NCI-H2081 treated with DMSO at 0.1 percent for 48 hours (cell line): ENCODE measurements at regions not wholly inside any gene's neighbourhood (a gene's known extent, or its start where the extent isn't known, plus 50 kb on each side); places are given as distances from the start of the nearest gene placed in this dataset.

Experiments used
- DNase-seq: peaks from one replicate; lab custom pipeline; 2025; lab: John Stamatoyannopoulos, UW

DNA sequence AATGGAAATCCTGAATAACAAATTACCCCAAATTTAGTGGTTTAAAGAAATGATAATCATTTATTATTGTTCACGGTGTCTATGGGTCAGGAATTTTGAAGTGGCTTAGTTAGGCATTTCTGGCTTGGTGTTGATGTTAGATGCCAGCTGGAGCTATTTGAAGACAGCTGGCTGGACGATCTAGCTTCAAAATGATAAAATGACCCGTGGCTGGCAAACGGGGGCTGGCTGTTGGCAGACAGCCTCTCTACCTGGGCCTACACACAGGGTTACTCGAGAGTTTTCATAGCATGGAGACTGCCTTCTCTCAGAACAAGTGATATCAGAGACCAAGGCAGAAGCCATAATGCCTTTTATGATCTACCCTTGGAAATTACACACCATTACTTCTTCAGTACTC, 285.2 kb downstream of the METTL15 start:
- DNase-seq = no peak

DNA sequence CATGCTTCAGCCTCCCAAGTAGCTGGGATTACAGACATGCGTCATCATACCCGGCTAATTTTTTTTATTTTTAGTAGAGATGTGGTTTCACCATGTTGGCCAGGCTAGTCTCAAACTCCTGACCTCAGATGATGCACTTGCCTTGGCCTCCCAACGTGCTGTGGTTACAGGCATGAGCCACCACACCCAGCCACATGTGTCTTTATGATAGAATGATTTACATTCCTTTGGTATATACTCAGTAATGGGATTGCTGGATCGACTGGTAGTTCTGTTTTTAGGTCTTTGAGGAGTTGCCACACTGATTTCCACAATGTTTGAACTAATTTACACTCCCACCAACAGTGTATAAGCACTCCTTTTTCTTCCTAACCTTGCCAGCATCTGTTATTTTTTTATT, 276.2 kb downstream of the METTL15 start:
- DNase-seq = no peak

DNA sequence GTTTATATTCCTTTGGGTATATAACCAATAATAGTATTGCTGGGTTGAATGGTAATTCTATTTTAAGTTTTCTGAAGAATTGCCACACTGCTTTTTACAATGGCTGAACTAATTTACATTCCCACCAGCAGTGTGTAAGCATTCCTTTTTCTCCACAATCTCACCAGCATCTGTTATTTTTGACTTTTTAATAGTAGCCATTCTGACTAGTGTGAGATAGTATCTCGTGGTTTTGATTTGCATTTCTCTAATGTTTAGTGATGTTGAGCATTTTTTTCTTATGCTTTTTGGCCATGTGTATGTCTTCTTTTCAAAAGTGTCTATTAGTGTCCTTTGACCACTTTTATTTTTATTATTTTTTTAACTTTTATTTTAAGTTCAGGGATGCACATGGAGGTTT, 275.3 kb downstream of the METTL15 start:
- no peak for DNase-seq
